Suprapubic skin (tissue), 4 donors: ENCODE measurements at regions not wholly inside any gene's neighbourhood (a gene's known extent, or its start where the extent isn't known, plus 50 kb on each side); places are given as distances from the start of the nearest gene placed in this dataset.

Experiments
- DNase-seq, 2 donors: peaks; one replicate each; pipeline ENCODE4 v3.0.0-alpha.2; 2019; ENCODE audit warnings: low spot score in 2 of 2
- H3K27ac ChIP-seq: fragments of 200-600 bp; sonication (generic); one replicate; pipeline ENCODE4 v1.5.1; 2019
- H3K27me3 ChIP-seq: fragments of 200-600 bp; sonication (generic); one replicate; pipeline ENCODE4 v1.5.1; 2019
- H3K36me3 ChIP-seq: fragments of 200-600 bp; sonication (generic); one replicate; pipeline ENCODE4 v1.5.1; 2019
- H3K4me1 ChIP-seq: fragments of 200-600 bp; sonication (generic); one replicate; pipeline ENCODE4 v1.5.1; 2019
- H3K4me3 ChIP-seq: fragments of 200-600 bp; sonication (generic); one replicate; pipeline ENCODE4 v1.5.1; 2019; ENCODE audit warnings: mild to moderate bottlenecking
- H3K9me3 ChIP-seq: fragments of 200-600 bp; sonication (generic); one replicate; pipeline ENCODE4 v1.5.1; 2019
- CTCF ChIP-seq, 2 donors: fragments of 200-600 bp in 1 of 2; fragments of 450-650 bp in 1 of 2; sonication (generic) in 1 of 2; IDR thresholded peaks; one replicate each; pipeline ENCODE4 v1.5.1; 2016 to 2019; ENCODE audit warnings: antibody characterized with exemption in 2 of 2, mild to moderate bottlenecking in 1 of 2, moderate library complexity in 1 of 2
- EP300 ChIP-seq: sonication (generic); formaldehyde crosslinking; IDR thresholded peaks from one replicate; pipeline ENCODE4 v1.6.1; 2017; ENCODE audit warnings: antibody characterized with exemption
- POLR2A ChIP-seq, 2 donors: fragments of 450-650 bp; IDR thresholded peaks; one replicate each; pipeline ENCODE4 v1.6.1; 2017; ENCODE audit warnings: antibody characterized with exemption in 2 of 2, mild to moderate bottlenecking in 2 of 2, moderate library complexity in 2 of 2
- POLR2AphosphoS5 ChIP-seq, 3 donors: sonication (generic); formaldehyde crosslinking; IDR thresholded peaks; one replicate each; pipeline ENCODE4 v1.6.1; 2017; ENCODE audit warnings: antibody characterized with exemption in 3 of 3
- WGBS: methylation state at CpG from one replicate; pipeline ENCODE4 v1.1.5; 2018; 5-methylcytosine and 5-hydroxymethylcytosine counted together

GRCh38 chr7:401495-401894 lies 111.5 kb downstream of the FOXL3 start:
- Histone ChIP-seq H3K27ac (no peak overlapping the region), H3K36me3 (no peaks in the 10 kb centered on the region), H3K27me3 (peaks cover 20% of the 10 kb centered on the region), H3K4me1 (no peaks in the 10 kb centered on the region), H3K9me3 (no peaks in the 10 kb centered on the region), H3K4me3 (no peak overlapping the region)
- WGBS = 96% methylated on average over 10 of the region's 11 CpGs
- no peak for TF ChIP-seq POLR2A (IDR thresholded peaks at IDR 0.05)
- no peak for TF ChIP-seq CTCF (IDR thresholded peaks at IDR 0.05)
- no peak for TF ChIP-seq POLR2AphosphoS5 (IDR thresholded peaks at IDR 0.05)
- no peak for TF ChIP-seq EP300
- DNase-seq = no peak

- Histone ChIP-seq H3K4me3 (no peak overlapping the region), H3K27me3 (peaks cover 39% of the 10 kb centered on the region), H3K27ac (no peak overlapping the region), H3K36me3 (no peaks in the 10 kb centered on the region), H3K4me1 (no peaks in the 10 kb centered on the region), H3K9me3 (no peaks in the 10 kb centered on the region)
- DNase-seq = peak in 1 of 2 donors; percentile 65
- 82% methylated on average over 17 of the region's 18 CpGs for WGBS
- TF ChIP-seq POLR2AphosphoS5 (IDR thresholded peaks at IDR 0.05) = no peak
- TF ChIP-seq EP300 = no peak
- TF ChIP-seq CTCF (IDR thresholded peaks at IDR 0.05) = no peak
- no peak for TF ChIP-seq POLR2A (IDR thresholded peaks at IDR 0.05)
Measured at GRCh38 chr7:404812-405488, 114.7 kb downstream of the PDGFA start.

- WGBS = 73% methylated on average over 14 of the region's 20 CpGs
- TF ChIP-seq CTCF (IDR thresholded peaks at IDR 0.05) (no peak), POLR2A (IDR thresholded peaks at IDR 0.05) (no peak), POLR2AphosphoS5 (IDR thresholded peaks at IDR 0.05) (no peak), EP300 (no peak)
- DNase-seq = peak in 1 of 2 donors; percentile 70
Measured at GRCh38 chr7:405489-406211, 114.0 kb downstream of the PDGFA start.

GRCh38 chr7:407721-408539 lies 111.7 kb downstream of the PDGFA start:
- Histone ChIP-seq H3K27ac (no peak overlapping the region), H3K4me1 (no peaks in the 10 kb centered on the region), H3K27me3 (peaks cover 43% of the 10 kb centered on the region), H3K4me3 (no peak overlapping the region), H3K9me3 (no peaks in the 10 kb centered on the region), H3K36me3 (no peaks in the 10 kb centered on the region)
- no peak for DNase-seq
- 79% methylated on average over 6 of the region's 6 CpGs for WGBS
- TF ChIP-seq CTCF (IDR thresholded peaks at IDR 0.05) (no peak), POLR2AphosphoS5 (IDR thresholded peaks at IDR 0.05) (no peak), EP300 (no peak), POLR2A (IDR thresholded peaks at IDR 0.05) (no peak)

More at GRCh38 chr7:405489-406211, 114.0 kb downstream of the PDGFA start:
- peaks cover 43% of the 10 kb centered on the region for H3K27me3 ChIP-seq
- H3K36me3 ChIP-seq = no peaks in the 10 kb centered on the region
- no peaks in the 10 kb centered on the region for H3K4me1 ChIP-seq
- H3K27ac ChIP-seq = no peak overlapping the region
- no peak overlapping the region for H3K4me3 ChIP-seq
- H3K9me3 ChIP-seq = no peaks in the 10 kb centered on the region
